ENCODE measurements at regions not wholly inside any gene's neighbourhood (a gene's known extent, or its start where the extent isn't known, plus 50 kb on each side); places are given as distances from the start of the nearest gene placed in this dataset.
A peak's percentile ranks its signal among the peaks of the same experiment; 100 is the strongest.

DNA sequence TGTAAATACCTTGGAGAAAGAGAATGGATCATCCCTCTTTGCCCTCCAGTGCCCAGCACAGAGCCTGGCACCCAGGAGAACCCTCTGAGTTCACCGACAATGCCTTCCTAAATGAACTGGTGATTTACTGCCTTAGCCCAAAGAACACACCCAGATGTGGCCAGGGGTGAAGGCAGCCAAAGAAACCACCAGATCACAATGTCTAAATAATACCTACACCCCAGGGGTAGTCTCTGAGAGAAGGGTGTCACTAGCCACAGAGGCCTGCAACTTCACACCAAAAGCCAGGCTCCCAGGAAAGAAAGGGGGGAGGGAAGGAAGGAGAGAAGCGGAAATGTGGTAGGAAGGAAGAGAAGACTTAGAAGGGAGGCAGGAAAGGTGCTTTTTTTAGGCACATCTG, 65.7 kb downstream of the RPL27A start:
- TF ChIP-seq, protein P1, sequence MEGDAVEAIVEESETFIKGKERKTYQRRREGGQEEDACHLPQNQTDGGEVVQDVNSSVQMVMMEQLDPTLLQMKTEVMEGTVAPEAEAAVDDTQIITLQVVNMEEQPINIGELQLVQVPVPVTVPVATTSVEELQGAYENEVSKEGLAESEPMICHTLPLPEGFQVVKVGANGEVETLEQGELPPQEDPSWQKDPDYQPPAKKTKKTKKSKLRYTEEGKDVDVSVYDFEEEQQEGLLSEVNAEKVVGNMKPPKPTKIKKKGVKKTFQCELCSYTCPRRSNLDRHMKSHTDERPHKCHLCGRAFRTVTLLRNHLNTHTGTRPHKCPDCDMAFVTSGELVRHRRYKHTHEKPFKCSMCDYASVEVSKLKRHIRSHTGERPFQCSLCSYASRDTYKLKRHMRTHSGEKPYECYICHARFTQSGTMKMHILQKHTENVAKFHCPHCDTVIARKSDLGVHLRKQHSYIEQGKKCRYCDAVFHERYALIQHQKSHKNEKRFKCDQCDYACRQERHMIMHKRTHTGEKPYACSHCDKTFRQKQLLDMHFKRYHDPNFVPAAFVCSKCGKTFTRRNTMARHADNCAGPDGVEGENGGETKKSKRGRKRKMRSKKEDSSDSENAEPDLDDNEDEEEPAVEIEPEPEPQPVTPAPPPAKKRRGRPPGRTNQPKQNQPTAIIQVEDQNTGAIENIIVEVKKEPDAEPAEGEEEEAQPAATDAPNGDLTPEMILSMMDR (conservative IDR thresholded peaks at IDR 0.05): no peak
- H3K36me3 Mint-ChIP-seq (ENCODE audit: low read depth): peaks cover 13% of the 10 kb centered on the region

DNA sequence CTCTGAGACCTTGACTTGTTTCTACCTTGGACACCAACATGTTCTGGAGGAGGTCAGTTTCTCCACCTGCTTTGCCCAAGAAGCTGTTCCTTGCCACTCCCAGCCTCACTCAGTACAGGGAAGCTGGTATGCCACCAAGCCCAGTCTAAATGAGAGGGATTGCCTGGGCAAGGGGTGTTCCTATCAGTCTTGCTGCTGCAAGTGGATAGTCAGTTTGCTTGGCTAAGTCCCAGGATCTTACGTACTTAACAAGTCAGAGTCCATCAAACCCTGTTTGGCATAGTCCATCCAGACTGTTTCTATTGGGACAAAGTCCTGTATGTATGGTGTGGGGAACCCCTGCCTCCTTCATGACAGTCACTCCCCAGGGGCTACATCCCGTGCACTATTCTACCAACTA, 66.6 kb downstream of the RPL27A start:
- H3K9me3 Mint-ChIP-seq: peaks cover 6% of the 10 kb centered on the region
- H3K4me3 Mint-ChIP-seq: no peak overlapping the region
- H3K27me3 Mint-ChIP-seq (ENCODE audit: low read depth): no peaks in the 10 kb centered on the region
- peaks cover 6% of the 10 kb centered on the region for H3K4me1 Mint-ChIP-seq
- peaks cover 14% of the 10 kb centered on the region for H3K36me3 Mint-ChIP-seq (ENCODE audit: low read depth)
- H3K27ac Mint-ChIP-seq (ENCODE audit: unreplicated experiment): no peak overlapping the region
- no peak for DNase-seq (ENCODE audit: low read depth, low spot score)
- TF ChIP-seq, protein P1 (conservative IDR thresholded peaks at IDR 0.05): no peak

More for the DNA sequence above, 65.7 kb downstream of the RPL27A start:
- DNase-seq (ENCODE audit: low read depth, low spot score): no peak
- H3K4me3 Mint-ChIP-seq: no peak overlapping the region
- H3K9me3 Mint-ChIP-seq: peaks cover 6% of the 10 kb centered on the region
- no peaks in the 10 kb centered on the region for H3K27me3 Mint-ChIP-seq (ENCODE audit: low read depth)
- H3K27ac Mint-ChIP-seq (ENCODE audit: unreplicated experiment): no peak overlapping the region
- no peaks in the 10 kb centered on the region for H3K4me1 Mint-ChIP-seq

DNA sequence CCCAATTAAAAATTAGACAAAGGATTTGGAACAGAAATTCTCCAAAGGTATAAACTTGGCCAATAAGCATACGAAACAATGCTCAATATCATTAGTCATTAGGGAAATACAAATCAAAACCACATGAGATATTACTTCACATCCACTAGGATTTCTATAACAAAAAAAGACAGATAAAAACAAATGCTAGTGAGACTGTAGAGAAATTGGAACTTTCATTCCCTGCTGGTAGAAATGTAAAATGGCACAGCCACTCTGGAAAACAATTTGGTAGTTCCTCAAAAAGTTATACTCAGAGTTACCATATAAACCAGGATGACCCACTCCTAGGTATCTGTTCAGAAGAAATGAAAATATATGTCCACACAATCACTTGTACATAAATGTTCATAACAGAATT, 71.6 kb downstream of the RPL27A start:
- Mint-ChIP-seq H3K27me3 (ENCODE audit: low read depth) (no peaks in the 10 kb centered on the region), H3K27ac (ENCODE audit: unreplicated experiment) (no peak overlapping the region)

DNA sequence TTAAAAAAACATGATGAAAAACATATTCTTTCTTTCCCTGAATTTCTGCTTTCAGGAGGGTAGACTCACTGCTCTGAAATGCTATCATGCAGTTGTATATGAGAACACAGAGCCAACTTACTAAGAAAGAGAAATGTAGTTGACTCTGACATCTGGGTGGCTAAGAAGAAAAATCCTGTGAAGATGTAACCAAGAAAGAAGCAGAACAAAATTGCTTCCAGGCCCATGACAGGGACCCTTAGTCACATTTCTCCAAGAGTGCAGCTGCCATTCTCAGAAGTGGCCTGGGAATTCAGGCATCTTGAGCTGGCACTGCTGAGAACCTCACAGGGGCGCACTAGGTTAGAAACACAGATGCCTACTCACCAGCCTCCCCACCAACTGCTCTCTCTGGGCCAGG, 73.6 kb downstream of the RPL27A start:
- no peaks in the 10 kb centered on the region for H3K27me3 Mint-ChIP-seq (ENCODE audit: low read depth)
- H3K4me3 Mint-ChIP-seq: no peak overlapping the region
- DNase-seq (ENCODE audit: low read depth, low spot score): no peak
- H3K36me3 Mint-ChIP-seq (ENCODE audit: low read depth): peaks cover 10% of the 10 kb centered on the region
- H3K27ac Mint-ChIP-seq (ENCODE audit: unreplicated experiment): no peak overlapping the region
- TF ChIP-seq, protein P1 (conservative IDR thresholded peaks at IDR 0.05): no peak
- H3K9me3 Mint-ChIP-seq: peaks cover 6% of the 10 kb centered on the region
- H3K4me1 Mint-ChIP-seq: peaks cover 15% of the 10 kb centered on the region

More for the DNA sequence above, 71.6 kb downstream of the RPL27A start:
- TF ChIP-seq, protein P1 (conservative IDR thresholded peaks at IDR 0.05): peak; percentile 42
- H3K4me1 Mint-ChIP-seq: peaks cover 15% of the 10 kb centered on the region
- H3K9me3 Mint-ChIP-seq: peaks cover 6% of the 10 kb centered on the region
- peaks cover 16% of the 10 kb centered on the region for H3K36me3 Mint-ChIP-seq (ENCODE audit: low read depth)
- DNase-seq (ENCODE audit: low read depth, low spot score): no peak
- H3K4me3 Mint-ChIP-seq: no peak overlapping the region

DNA sequence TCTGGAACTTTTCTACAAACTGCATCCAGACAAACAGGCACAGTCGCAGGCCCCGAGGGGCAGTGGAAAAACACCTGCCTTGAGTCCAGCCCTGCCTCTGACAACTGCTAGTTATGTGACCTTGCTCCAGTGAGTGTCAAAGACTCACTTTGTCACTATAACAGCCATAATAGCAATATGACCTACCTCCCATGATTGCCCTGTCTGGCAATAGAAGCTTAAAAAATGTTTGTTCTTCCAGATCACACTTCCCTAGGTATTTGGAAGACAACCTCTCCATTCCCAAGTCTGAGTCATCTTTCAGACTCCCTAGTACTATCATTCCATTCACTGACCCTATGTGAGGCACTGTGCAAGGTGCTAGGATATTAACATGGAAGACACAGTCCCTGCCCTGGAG, 74.5 kb downstream of the RPL27A start:
- Mint-ChIP-seq H3K9me3 (no peaks in the 10 kb centered on the region), H3K4me1 (peaks cover 15% of the 10 kb centered on the region), H3K36me3 (ENCODE audit: low read depth) (peaks cover 4% of the 10 kb centered on the region), H3K27ac (ENCODE audit: unreplicated experiment) (peak overlapping the region; percentile 2), H3K4me3 (no peak overlapping the region), H3K27me3 (ENCODE audit: low read depth) (no peaks in the 10 kb centered on the region)
- no peak for DNase-seq (ENCODE audit: low read depth, low spot score)
- TF ChIP-seq, protein P1 (conservative IDR thresholded peaks at IDR 0.05): no peak

DNA sequence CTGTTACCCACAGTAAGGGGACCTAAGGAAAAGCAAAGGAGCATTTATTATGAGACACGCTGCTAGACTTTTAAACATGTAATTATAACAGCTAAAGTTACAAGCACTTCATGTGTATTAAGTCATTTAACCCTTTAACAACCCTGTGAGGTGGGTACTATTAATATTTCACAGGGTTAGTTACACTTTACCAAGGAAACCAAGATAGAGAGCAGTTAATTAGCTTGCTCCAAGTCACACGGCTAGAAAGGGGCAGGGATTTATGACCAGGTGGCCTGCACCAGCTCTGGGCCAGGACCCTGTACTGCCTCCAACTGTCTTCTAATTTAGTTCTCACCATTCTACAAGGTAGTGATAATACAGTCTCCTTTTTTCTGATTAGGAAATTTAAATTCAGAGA, 74.9 kb downstream of the RPL27A start:
- H3K4me3 Mint-ChIP-seq: no peak overlapping the region
- no peak overlapping the region for H3K27ac Mint-ChIP-seq (ENCODE audit: unreplicated experiment)
- H3K9me3 Mint-ChIP-seq: no peaks in the 10 kb centered on the region
- peaks cover 4% of the 10 kb centered on the region for H3K36me3 Mint-ChIP-seq (ENCODE audit: low read depth)
- no peak for DNase-seq (ENCODE audit: low read depth, low spot score)
- H3K4me1 Mint-ChIP-seq: peaks cover 15% of the 10 kb centered on the region
- TF ChIP-seq, protein P1 (conservative IDR thresholded peaks at IDR 0.05): no peak
- H3K27me3 Mint-ChIP-seq (ENCODE audit: low read depth): no peaks in the 10 kb centered on the region
